ENCODE measurements at regions not wholly inside any gene's neighbourhood (a gene's known extent, or its start where the extent isn't known, plus 50 kb on each side); places are given as distances from the start of the nearest gene placed in this dataset.
"Not testable (repeated sequence)": the region's sequence is repeated elsewhere in the genome, so short reads cannot be mapped to it uniquely, and the experiment has no call there.

DNA sequence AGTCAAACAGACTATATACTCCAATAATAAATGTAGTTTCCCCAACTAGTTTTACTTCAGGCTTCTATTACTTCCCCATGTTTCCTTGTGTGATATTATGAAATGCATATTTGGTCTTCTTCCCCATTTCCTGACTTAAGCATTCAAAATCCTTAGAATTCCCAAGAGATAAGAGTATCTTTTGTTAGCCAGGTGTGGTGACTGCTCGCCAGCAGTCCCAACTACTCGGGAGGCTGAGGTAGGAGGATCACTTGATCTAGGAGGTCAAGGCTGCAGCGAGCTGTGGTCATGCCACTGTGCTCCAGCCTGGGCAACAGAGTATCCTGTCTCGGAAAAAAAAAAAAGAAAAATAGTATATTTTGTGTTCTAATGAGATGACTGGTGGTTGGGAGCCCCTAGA is 72.7 kb upstream of the UBE2E2 start:
- DNase-seq (ENCODE audit: insufficient read length, low spot score) (no peak), FAIRE-seq (no peak)
- no peak for TF ChIP-seq POLR2A (IDR thresholded peaks at IDR 0.05; ENCODE audit: low read depth, low read length)
- TF ChIP-seq POLR2AphosphoS5 (IDR thresholded peaks at IDR 0.05; ENCODE audit: low read depth, low read length): no peak
- TF ChIP-seq POU2F2 (IDR thresholded peaks at IDR 0.05; ENCODE audit: low read depth, low read length): no peak
- TF ChIP-seq PAX5 (IDR thresholded peaks at IDR 0.05; ENCODE audit: insufficient read depth, low read length, severe bottlenecking): no peak
- TF ChIP-seq TAF1 (IDR thresholded peaks at IDR 0.05; ENCODE audit: low read depth, low read length): no peak
- TF ChIP-seq SPI1 (IDR thresholded peaks at IDR 0.05; ENCODE audit: low read depth, low read length): no peak

DNA sequence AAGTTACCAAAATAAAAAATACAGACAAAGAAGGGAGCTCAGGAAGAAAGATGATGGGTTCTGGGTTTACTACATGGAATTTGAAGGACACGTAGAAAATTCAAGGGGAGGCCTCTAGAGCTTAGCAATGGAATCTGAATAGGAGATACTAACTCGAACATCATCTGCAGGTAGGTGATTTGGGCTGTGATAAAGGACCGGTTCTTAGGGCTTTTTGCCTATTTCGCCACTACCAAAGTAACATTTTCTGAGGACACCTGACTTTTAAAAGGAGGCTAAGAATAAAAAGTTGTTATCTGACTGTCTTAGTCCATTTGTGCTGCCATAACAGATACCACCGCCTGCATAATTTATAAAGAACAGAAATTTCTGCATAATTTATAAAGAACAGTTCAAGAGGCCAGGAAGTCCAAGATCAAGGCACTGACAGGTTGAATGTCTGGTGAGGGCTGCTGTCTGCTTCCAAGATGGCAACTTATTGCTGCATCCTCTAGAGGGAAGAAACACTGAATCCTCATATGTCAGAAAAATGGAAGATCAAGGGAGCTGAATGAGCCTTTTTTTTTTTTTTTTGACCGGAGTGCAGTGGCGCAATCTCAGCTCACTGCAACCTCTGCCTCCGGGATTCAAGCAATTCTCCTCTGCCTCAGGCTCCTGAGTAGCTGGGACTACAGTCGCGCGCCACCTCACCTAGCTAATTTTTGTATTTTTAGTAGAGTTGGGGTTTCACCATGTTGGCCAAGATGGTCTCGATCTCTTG is 67.9 kb upstream of the UBE2E2 start:
- FAIRE-seq (no peak), DNase-seq (ENCODE audit: insufficient read length, low spot score) (no peak)
- TF ChIP-seq TAF1 (IDR thresholded peaks at IDR 0.05; ENCODE audit: low read depth, low read length) (no peak), PAX5 (IDR thresholded peaks at IDR 0.05; ENCODE audit: insufficient read depth, low read length, severe bottlenecking) (no peak), SPI1 (IDR thresholded peaks at IDR 0.05; ENCODE audit: low read depth, low read length) (no peak), POLR2A (IDR thresholded peaks at IDR 0.05; ENCODE audit: low read depth, low read length) (no peak), POU2F2 (IDR thresholded peaks at IDR 0.05; ENCODE audit: low read depth, low read length) (no peak), POLR2AphosphoS5 (IDR thresholded peaks at IDR 0.05; ENCODE audit: low read depth, low read length) (no peak)

DNA sequence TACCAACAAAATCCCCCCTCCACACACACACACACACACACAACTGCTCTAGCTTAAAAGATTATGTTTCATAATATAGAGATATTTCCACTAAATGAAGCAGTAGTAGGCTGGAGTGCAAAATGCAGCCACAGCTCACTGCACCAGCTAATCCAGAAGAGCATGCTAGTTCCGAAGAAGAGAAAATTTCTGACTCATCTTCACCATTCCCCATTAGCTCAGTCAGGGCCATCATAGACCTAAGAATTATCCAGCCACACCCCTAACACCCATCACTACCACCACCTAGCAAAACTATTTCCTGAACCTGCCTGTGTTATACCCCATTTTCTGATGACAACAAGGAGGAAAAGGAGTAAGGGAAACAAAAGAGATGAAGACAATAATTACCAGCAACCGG is 67.1 kb upstream of the UBE2E2 start:
- TF ChIP-seq SPI1 (IDR thresholded peaks at IDR 0.05; ENCODE audit: low read depth, low read length): no peak
- no peak for TF ChIP-seq POLR2A (IDR thresholded peaks at IDR 0.05; ENCODE audit: low read depth, low read length)
- no peak for TF ChIP-seq POLR2AphosphoS5 (IDR thresholded peaks at IDR 0.05; ENCODE audit: low read depth, low read length)
- no peak for TF ChIP-seq TAF1 (IDR thresholded peaks at IDR 0.05; ENCODE audit: low read depth, low read length)
- TF ChIP-seq PAX5 (IDR thresholded peaks at IDR 0.05; ENCODE audit: insufficient read depth, low read length, severe bottlenecking): no peak
- TF ChIP-seq POU2F2 (IDR thresholded peaks at IDR 0.05; ENCODE audit: low read depth, low read length): no peak

DNA sequence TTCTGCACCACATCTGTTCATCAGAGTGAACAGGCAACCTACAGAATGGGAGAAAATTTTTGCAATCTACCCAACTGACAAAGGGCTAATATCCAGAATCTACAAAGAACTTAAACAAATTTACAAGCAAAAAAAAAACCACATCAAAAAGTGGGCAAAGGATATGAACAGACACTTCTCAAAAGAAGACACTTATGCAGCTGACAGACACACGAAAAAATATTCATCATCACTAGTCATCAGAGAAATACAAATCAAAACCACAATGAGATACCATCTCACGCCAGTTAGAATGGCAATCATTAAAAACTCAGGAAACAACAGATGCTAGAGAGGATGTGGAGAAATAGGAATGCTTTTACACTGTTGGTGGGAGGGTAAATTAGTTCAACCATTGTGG is 59.1 kb upstream of the UBE2E2 start:
- DNase-seq (ENCODE audit: insufficient read length, low spot score): not testable (repeated sequence)

More for the DNA sequence above, 67.1 kb upstream of the UBE2E2 start:
- FAIRE-seq: no peak
- DNase-seq (ENCODE audit: insufficient read length, low spot score): no peak

DNA sequence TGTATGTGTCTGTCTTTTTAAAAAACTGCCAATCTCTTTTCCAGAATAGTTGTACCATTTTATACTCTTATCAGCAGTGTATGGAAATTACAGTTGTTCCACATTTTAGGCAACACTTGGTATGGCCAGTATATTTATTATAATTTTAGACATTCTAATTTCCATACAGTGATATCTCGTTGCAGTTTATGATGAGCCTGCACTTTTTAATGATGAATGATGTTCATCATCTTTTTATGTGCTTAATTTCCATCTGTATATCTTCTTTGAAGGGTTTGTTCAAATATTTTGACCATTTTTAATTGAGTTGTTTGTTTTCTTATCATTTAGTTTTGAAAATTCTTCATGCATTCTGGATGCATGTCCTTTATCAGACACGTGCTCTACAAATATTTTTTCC is 57.0 kb upstream of the UBE2E2 start:
- DNase-seq (ENCODE audit: insufficient read length, low spot score) (no peak), FAIRE-seq (no peak)
- TF ChIP-seq PAX5 (IDR thresholded peaks at IDR 0.05; ENCODE audit: insufficient read depth, low read length, severe bottlenecking) (no peak), SPI1 (IDR thresholded peaks at IDR 0.05; ENCODE audit: low read depth, low read length) (no peak), POLR2AphosphoS5 (IDR thresholded peaks at IDR 0.05; ENCODE audit: low read depth, low read length) (no peak), TAF1 (IDR thresholded peaks at IDR 0.05; ENCODE audit: low read depth, low read length) (no peak), POLR2A (IDR thresholded peaks at IDR 0.05; ENCODE audit: low read depth, low read length) (no peak), POU2F2 (IDR thresholded peaks at IDR 0.05; ENCODE audit: low read depth, low read length) (no peak)

More for the DNA sequence above, 59.1 kb upstream of the UBE2E2 start:
- FAIRE-seq: not testable (repeated sequence)

DNA sequence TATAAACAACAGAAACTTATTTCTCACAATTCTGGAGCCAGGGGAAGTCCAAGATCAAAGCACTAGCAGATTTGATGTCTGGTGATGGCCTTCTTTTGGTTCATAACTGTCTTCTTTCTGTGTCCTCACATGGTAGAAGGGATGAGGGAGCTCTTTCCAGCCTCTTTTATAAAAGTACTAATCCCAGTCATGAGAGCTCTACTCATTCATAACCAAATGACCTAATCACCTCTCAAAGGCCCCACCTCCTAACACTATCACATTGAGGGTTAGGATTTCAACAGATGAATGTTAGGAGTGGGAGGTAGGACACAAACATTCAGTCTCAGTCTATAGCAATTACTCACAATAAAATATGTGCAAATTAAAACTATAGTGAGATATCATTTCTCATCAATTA is 50.1 kb upstream of the UBE2E2 start:
- TF ChIP-seq POLR2AphosphoS5 (IDR thresholded peaks at IDR 0.05; ENCODE audit: low read depth, low read length): no peak
- TF ChIP-seq PAX5 (IDR thresholded peaks at IDR 0.05; ENCODE audit: insufficient read depth, low read length, severe bottlenecking): no peak
- TF ChIP-seq POU2F2 (IDR thresholded peaks at IDR 0.05; ENCODE audit: low read depth, low read length): no peak
- TF ChIP-seq SPI1 (IDR thresholded peaks at IDR 0.05; ENCODE audit: low read depth, low read length): no peak
- no peak for TF ChIP-seq TAF1 (IDR thresholded peaks at IDR 0.05; ENCODE audit: low read depth, low read length)
- no peak for TF ChIP-seq POLR2A (IDR thresholded peaks at IDR 0.05; ENCODE audit: low read depth, low read length)

More for the DNA sequence above, 50.1 kb upstream of the UBE2E2 start:
- FAIRE-seq (no peak), DNase-seq (ENCODE audit: insufficient read length, low spot score) (no peak)

All from GM12891 (cell line).